ENCODE measurements at regions not wholly inside any gene's neighbourhood (a gene's known extent, or its start where the extent isn't known, plus 50 kb on each side); places are given as distances from the start of the nearest gene placed in this dataset.

DNA sequence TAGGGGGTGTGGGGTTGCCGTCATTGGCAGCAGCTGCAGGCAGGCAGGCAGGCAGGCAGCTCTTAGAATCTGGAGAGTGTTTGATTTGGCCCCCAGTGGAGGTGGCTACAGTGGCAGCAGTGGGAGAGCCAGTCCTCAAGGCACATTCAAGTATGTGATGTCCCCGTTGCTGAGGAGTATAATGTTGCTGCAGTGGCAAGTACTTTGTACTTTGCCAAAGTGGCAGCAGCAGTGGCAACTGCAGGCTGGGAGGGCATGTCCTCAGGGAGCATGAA lies 147.1 kb downstream of the PAPOLA start:
- no peak for TF ChIP-seq POLR2A (IDR thresholded peaks at IDR 0.05; ENCODE audit: low read length)
- no peak for TF ChIP-seq GATA1 (IDR thresholded peaks at IDR 0.05; ENCODE audit: low read depth, low read length)

Measured in erythroblast (primary cell).